ENCODE measurements at regions not wholly inside any gene's neighbourhood (a gene's known extent, or its start where the extent isn't known, plus 50 kb on each side); places are given as distances from the start of the nearest gene placed in this dataset.

- Histone ChIP-seq H3K4me3 (no peak overlapping the region), H3K36me3 (no peaks in the 10 kb centered on the region), H3K9me3 (no peaks in the 10 kb centered on the region), H3K27ac (no peak overlapping the region), H3K27me3 (no peaks in the 10 kb centered on the region), H3K4me1 (no peaks in the 10 kb centered on the region)
- DNase-seq (no peak), ATAC-seq (no peak)
- TF ChIP-seq POLR2A (IDR thresholded peaks at IDR 0.05) = no peak
- TF ChIP-seq CTCF (IDR thresholded peaks at IDR 0.05) = no peak
- WGBS (ENCODE audit: insufficient coverage, low coverage, low lambda C conversion rate, missing lambda C conversion rate) = 38% methylated on average over 2 of the region's 2 CpGs
- intact Hi-C loops (cut with DNase I) = no loop called here
Observed at GRCh38 chr5:44914221-44914620, 105.5 kb downstream of the MRPS30 start.

- intact Hi-C loops (cut with DNase I) = no loop called here
- Histone ChIP-seq H3K27me3 (no peaks in the 10 kb centered on the region), H3K4me3 (no peak overlapping the region), H3K36me3 (no peaks in the 10 kb centered on the region), H3K4me1 (no peaks in the 10 kb centered on the region), H3K9me3 (no peaks in the 10 kb centered on the region), H3K27ac (no peak overlapping the region)
- TF ChIP-seq POLR2A (IDR thresholded peaks at IDR 0.05) (no peak), CTCF (IDR thresholded peaks at IDR 0.05) (no peak)
- DNase-seq (no peak), ATAC-seq (no peak)
- WGBS (ENCODE audit: insufficient coverage, low coverage, low lambda C conversion rate, missing lambda C conversion rate) = 54% methylated on average over 1 of the region's 1 CpG
Observed at GRCh38 chr5:44919560-44919959, 110.8 kb downstream of the MRPS30 start.

- no peak for ATAC-seq
- H3K4me1 ChIP-seq = no peaks in the 10 kb centered on the region
- no peak for DNase-seq
- 51% methylated on average over 3 of the region's 3 CpGs for WGBS (ENCODE audit: insufficient coverage, low coverage, low lambda C conversion rate, missing lambda C conversion rate)
- H3K27ac ChIP-seq = no peak overlapping the region
- no peaks in the 10 kb centered on the region for H3K27me3 ChIP-seq
- H3K9me3 ChIP-seq = no peaks in the 10 kb centered on the region
- H3K36me3 ChIP-seq = no peaks in the 10 kb centered on the region
- intact Hi-C loops (cut with DNase I) = no loop called here
- H3K4me3 ChIP-seq = no peak overlapping the region
- no peak for TF ChIP-seq POLR2A (IDR thresholded peaks at IDR 0.05)
- no peak for TF ChIP-seq CTCF (IDR thresholded peaks at IDR 0.05)
Observed at GRCh38 chr5:44927115-44927733, 118.5 kb downstream of the MRPS30 start.

- ATAC-seq (no peak), DNase-seq (no peak)
- no peak overlapping the region for H3K27ac ChIP-seq
- H3K27me3 ChIP-seq = no peaks in the 10 kb centered on the region
- WGBS (ENCODE audit: insufficient coverage, low coverage, low lambda C conversion rate, missing lambda C conversion rate) = 55% methylated on average over 3 of the region's 3 CpGs
- intact Hi-C loops (cut with DNase I) = no loop called here
- no peaks in the 10 kb centered on the region for H3K4me1 ChIP-seq
- no peaks in the 10 kb centered on the region for H3K9me3 ChIP-seq
- no peaks in the 10 kb centered on the region for H3K36me3 ChIP-seq
- no peak overlapping the region for H3K4me3 ChIP-seq
- TF ChIP-seq CTCF (IDR thresholded peaks at IDR 0.05) (no peak), POLR2A (IDR thresholded peaks at IDR 0.05) (no peak)
Observed at GRCh38 chr5:44932922-44933585, 124.3 kb downstream of the MRPS30 start.
